Adrenal gland (tissue), 5 donors: ENCODE measurements at regions not wholly inside any gene's neighbourhood (a gene's known extent, or its start where the extent isn't known, plus 50 kb on each side); places are given as distances from the start of the nearest gene placed in this dataset.

Experiments used
- CTCF ChIP-seq, 6 experiments: fragments of 450-650 bp in 4 of 6; fragments of 200-600 bp in 2 of 6; sonication (generic) in 1 of 6; IDR thresholded peaks; 1 replicate in 5 of 6; 2 replicates in 1 of 6; pipeline versions ENCODE4 v1.5.1 to v1.8.0; 2016 to 2021; ENCODE audit warnings: antibody characterized with exemption in 6 of 6, mild to moderate bottlenecking in 2 of 6, moderate library complexity in 1 of 6
- POLR2A ChIP-seq, 2 donors: fragments of 450-650 bp; IDR thresholded peaks; one replicate each; pipeline ENCODE4 v1.6.1; 2017; ENCODE audit warnings: antibody characterized with exemption in 2 of 2, mild to moderate bottlenecking in 2 of 2, moderate library complexity in 1 of 2
- donor health status: DM: no; HTN: no; CAD: no.

GRCh38 chr15:62570405-62570783 lies 405.3 kb upstream of the C2CD4B start:
- TF ChIP-seq POLR2A (IDR thresholded peaks at IDR 0.05) (no peak), CTCF (IDR thresholded peaks at IDR 0.05) (no peak)
